ENCODE measurements at regions not wholly inside any gene's neighbourhood (a gene's known extent, or its start where the extent isn't known, plus 50 kb on each side); places are given as distances from the start of the nearest gene placed in this dataset.

DNA sequence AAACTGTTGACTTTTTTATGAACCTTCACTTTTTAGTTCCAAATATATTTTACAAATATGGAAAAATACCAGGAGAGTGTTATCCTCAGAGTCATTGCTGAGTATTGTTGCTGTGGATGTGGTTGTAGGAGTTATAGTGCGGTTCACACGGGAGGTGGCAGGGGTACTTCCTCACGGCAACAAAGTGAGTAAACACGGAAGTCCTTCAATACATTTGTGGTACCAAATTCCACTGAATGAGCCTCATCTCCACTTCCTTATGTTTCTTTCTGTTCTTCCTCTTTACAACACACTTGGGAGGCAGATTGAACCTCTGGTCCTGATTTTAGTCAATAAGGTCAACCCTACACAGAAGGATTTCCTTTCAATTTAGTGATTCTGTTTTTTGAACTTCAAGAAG lies 371.8 kb downstream of the BTBD3 start:
- Histone ChIP-seq H3K4me1 (no peaks in the 10 kb centered on the region), H3K4me3 (no peak overlapping the region), H3K9me3 (no peaks in the 10 kb centered on the region), H3K36me3 (ENCODE audit: insufficient read depth in 1 of 2, low read depth in 1 of 2) (no peaks in the 10 kb centered on the region), H3K27me3 (ENCODE audit: insufficient read depth in 3 of 3, low read length in 2 of 3) (no peaks in the 10 kb centered on the region), H3K27ac (no peak overlapping the region)
- no peak for ATAC-seq
- TF ChIP-seq, protein P1, sequence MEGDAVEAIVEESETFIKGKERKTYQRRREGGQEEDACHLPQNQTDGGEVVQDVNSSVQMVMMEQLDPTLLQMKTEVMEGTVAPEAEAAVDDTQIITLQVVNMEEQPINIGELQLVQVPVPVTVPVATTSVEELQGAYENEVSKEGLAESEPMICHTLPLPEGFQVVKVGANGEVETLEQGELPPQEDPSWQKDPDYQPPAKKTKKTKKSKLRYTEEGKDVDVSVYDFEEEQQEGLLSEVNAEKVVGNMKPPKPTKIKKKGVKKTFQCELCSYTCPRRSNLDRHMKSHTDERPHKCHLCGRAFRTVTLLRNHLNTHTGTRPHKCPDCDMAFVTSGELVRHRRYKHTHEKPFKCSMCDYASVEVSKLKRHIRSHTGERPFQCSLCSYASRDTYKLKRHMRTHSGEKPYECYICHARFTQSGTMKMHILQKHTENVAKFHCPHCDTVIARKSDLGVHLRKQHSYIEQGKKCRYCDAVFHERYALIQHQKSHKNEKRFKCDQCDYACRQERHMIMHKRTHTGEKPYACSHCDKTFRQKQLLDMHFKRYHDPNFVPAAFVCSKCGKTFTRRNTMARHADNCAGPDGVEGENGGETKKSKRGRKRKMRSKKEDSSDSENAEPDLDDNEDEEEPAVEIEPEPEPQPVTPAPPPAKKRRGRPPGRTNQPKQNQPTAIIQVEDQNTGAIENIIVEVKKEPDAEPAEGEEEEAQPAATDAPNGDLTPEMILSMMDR (IDR thresholded peaks at IDR 0.05): no peak
- DNase-seq: no peak
- WGBS, 3 donors: 57 to 77% (median 68%) methylated on average over 4 of the region's 4 CpGs
- intact Hi-C loops (cut with DNase I): no loop called here

DNA sequence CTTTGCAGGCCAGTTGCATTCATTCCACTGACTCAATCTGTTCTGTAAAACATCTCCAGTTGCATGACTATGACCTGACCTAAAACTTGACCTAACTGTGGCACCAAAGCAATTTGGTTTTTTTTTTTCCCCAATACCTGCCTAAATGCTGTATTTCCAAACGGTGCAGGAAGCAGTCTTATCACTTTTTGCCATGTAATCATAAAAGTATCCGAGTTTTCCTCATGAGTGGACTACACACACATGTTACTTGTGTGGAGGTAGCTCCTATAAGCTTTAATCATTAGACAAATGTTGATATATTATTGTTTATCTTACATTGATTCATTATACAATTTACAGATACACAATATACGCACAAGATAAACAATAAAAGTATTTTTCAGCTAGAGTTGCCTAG lies 373.7 kb downstream of the BTBD3 start:
- Histone ChIP-seq H3K4me1 (no peaks in the 10 kb centered on the region), H3K36me3 (ENCODE audit: insufficient read depth in 1 of 2, low read depth in 1 of 2) (no peaks in the 10 kb centered on the region), H3K4me3 (no peak overlapping the region), H3K27me3 (ENCODE audit: insufficient read depth in 3 of 3, low read length in 2 of 3) (no peaks in the 10 kb centered on the region), H3K27ac (no peak overlapping the region), H3K9me3 (no peaks in the 10 kb centered on the region)
- WGBS, 3 donors: 66 to 83% (median 81%) methylated on average over 3 of the region's 3 CpGs
- DNase-seq (no peak), ATAC-seq (no peak)
- TF ChIP-seq, protein P1 (IDR thresholded peaks at IDR 0.05): no peak
- intact Hi-C loops (cut with DNase I): no loop called here

GRCh38 chr20:12293900-12294299 lies 376.2 kb downstream of the BTBD3 start:
- Histone ChIP-seq H3K4me1 (no peaks in the 10 kb centered on the region), H3K9me3 (peaks cover 5% of the 10 kb centered on the region), H3K27ac (no peak overlapping the region), H3K4me3 (no peak overlapping the region), H3K36me3 (ENCODE audit: insufficient read depth in 1 of 2, low read depth in 1 of 2) (no peaks in the 10 kb centered on the region), H3K27me3 (ENCODE audit: insufficient read depth in 3 of 3, low read length in 2 of 3) (no peaks in the 10 kb centered on the region)
- TF ChIP-seq, protein P1 (IDR thresholded peaks at IDR 0.05): no peak
- DNase-seq (no peak), ATAC-seq (no peak)
- 75 to 93% (median 91%) methylated on average over 3 of the region's 3 CpGs for WGBS, 3 donors
- intact Hi-C loops (cut with DNase I): no loop called here

- Histone ChIP-seq H3K36me3 (ENCODE audit: insufficient read depth in 1 of 2, low read depth in 1 of 2) (no peaks in the 10 kb centered on the region), H3K4me3 (no peak overlapping the region), H3K27me3 (ENCODE audit: insufficient read depth in 3 of 3, low read length in 2 of 3) (no peaks in the 10 kb centered on the region), H3K27ac (no peak overlapping the region), H3K9me3 (peaks cover 5% of the 10 kb centered on the region), H3K4me1 (no peaks in the 10 kb centered on the region)
- intact Hi-C loops (cut with DNase I): no loop called here
- TF ChIP-seq, protein P1 (IDR thresholded peaks at IDR 0.05): no peak
- 85 to 96% (median 90%) methylated on average over 3 of the region's 3 CpGs for WGBS, 3 donors
- ATAC-seq (no peak), DNase-seq (no peak)
Measured at GRCh38 chr20:12294678-12295077, 377.0 kb downstream of the BTBD3 start.

GRCh38 chr20:12305188-12305950 lies 387.7 kb downstream of the BTBD3 start:
- Histone ChIP-seq H3K27me3 (ENCODE audit: insufficient read depth in 3 of 3, low read length in 2 of 3) (no peaks in the 10 kb centered on the region), H3K4me3 (no peak overlapping the region), H3K4me1 (no peaks in the 10 kb centered on the region), H3K27ac (no peak overlapping the region), H3K36me3 (ENCODE audit: insufficient read depth in 1 of 2, low read depth in 1 of 2) (no peaks in the 10 kb centered on the region), H3K9me3 (no peaks in the 10 kb centered on the region)
- WGBS, 3 donors: 22 to 37% (median 24%) methylated on average over 9 of the region's 9 CpGs
- DNase-seq: no peak
- ATAC-seq: no peak
- TF ChIP-seq, protein P1 (IDR thresholded peaks at IDR 0.05): no peak
- intact Hi-C loops (cut with DNase I): no loop called here
